ENCODE measurements at regions not wholly inside any gene's neighbourhood (a gene's known extent, or its start where the extent isn't known, plus 50 kb on each side); places are given as distances from the start of the nearest gene placed in this dataset.
"Not testable (repeated sequence)": the region's sequence is repeated elsewhere in the genome, so short reads cannot be mapped to it uniquely, and the experiment has no call there.

DNA sequence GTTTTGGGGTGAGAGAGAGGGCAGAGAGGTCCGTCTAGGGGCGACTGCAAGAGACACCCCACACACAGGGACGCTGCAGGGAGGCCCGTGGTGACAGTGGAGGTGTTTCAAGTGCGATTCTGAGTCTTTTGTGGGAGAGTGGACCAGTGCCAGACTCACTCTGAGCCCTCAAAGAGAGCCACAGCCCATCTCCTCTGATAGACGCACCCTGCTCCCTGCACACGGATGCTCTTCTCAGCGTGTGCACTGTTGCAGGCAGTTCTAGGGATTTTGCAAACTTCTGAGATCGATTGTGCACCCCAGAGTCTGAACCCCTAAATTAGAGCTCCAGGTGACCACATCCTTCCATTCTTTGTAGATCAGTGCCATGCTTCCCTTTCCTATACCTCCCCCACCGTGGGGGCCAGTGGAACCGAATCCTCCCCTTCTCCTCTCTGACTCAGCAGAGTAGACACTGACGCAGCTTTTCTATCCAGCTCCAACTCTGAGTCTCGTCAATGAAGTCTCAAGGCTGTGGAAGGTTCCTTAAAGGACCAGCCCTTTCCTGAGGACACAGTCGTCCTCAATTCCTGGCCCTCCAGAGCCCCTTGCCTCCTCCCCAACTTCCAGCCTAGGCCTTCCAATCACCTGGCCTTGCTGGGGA lies 83.8 kb downstream of the TMEM130 start:
- H3K27ac ChIP-seq: no peak overlapping the region
- no peak for TF ChIP-seq ZFX (IDR thresholded peaks at IDR 0.05; ENCODE audit: borderline replicate concordance)
- TF ChIP-seq, protein P1, sequence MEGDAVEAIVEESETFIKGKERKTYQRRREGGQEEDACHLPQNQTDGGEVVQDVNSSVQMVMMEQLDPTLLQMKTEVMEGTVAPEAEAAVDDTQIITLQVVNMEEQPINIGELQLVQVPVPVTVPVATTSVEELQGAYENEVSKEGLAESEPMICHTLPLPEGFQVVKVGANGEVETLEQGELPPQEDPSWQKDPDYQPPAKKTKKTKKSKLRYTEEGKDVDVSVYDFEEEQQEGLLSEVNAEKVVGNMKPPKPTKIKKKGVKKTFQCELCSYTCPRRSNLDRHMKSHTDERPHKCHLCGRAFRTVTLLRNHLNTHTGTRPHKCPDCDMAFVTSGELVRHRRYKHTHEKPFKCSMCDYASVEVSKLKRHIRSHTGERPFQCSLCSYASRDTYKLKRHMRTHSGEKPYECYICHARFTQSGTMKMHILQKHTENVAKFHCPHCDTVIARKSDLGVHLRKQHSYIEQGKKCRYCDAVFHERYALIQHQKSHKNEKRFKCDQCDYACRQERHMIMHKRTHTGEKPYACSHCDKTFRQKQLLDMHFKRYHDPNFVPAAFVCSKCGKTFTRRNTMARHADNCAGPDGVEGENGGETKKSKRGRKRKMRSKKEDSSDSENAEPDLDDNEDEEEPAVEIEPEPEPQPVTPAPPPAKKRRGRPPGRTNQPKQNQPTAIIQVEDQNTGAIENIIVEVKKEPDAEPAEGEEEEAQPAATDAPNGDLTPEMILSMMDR (IDR thresholded peaks at IDR 0.05): no peak

DNA sequence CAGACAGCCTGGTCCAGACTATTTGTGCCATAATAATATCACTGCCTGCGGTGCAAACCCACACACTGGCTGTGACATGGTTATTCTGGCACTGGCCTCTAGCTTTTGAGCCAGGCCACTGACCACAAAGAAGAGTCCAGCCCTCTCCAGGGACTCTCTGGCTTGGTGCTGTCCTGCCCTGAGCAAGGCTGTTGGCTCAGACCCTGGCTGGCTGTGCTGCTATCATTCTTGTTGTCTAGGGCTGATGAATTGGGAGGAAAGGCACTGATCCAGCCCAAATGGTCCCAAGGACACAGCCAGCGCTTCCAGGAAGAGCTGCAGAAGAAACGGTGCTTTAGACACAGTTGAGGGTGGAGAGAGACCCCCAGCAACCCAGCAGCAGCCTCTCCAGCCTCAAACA lies 80.8 kb downstream of the TMEM130 start:
- H3K27ac ChIP-seq: no peak overlapping the region
- TF ChIP-seq, protein P1 (IDR thresholded peaks at IDR 0.05): no peak
- TF ChIP-seq ZFX (IDR thresholded peaks at IDR 0.05; ENCODE audit: borderline replicate concordance): no peak

DNA sequence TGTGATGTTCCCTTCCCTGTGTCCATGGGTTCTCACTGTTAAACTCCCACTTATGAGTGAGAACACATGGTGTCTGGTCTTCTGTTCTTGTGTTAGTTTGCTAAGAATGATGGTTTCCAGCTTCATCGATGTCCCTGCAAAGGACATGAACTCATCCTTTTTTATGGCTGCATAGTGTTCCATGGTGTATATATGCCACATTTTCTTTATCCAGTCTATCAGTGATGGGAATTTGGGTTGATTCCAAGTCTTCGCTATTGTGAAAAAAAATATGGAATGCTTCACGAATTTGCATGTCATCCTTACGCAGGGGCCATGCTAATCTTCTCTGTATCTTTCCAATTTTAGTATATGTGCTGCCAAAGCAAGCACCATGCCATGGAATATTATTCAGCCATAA lies 75.4 kb downstream of the TMEM130 start:
- not testable (repeated sequence) for H3K27ac ChIP-seq

DNA sequence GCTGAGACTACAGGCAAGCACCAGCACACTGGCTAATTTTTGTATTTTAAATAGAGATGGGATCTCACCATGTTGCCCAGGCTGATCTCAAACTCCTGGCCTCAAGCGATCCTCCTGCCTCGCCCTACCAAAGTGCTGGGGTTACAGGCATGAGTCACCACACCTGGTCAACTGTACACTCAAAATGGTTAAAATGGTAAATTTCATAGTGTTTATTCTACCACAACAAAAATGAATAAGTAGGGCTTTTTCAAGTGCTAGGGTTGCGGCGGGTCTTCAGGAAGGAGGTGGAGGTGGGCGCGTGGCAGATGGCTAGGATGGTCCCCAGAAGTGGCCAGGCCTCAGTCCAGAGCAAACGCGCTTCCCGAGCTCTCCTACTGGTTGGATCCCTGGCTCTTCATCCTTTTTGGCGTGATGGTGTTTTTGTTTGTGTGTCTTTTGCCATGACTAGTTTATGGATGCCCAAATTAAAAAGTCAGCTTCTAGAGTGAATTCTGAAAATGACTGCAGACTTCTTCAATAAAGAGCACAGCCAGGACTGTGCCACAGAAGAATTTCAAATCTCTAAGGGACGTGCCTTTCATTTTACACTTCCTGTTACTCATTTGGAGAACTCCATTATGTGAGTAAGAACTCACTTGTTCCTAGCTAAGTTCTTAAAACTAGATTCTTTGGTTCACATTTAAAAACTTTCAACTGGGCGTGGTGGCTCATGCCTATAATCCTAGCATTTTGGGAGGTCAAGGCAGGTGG lies 73.9 kb downstream of the TMEM130 start:
- TF ChIP-seq, protein P1 (IDR thresholded peaks at IDR 0.05): no peak
- TF ChIP-seq ZFX (IDR thresholded peaks at IDR 0.05; ENCODE audit: borderline replicate concordance): no peak
- no peak overlapping the region for H3K27ac ChIP-seq
